Adrenal gland (tissue), 9 donors: ENCODE measurements at regions not wholly inside any gene's neighbourhood (a gene's known extent, or its start where the extent isn't known, plus 50 kb on each side); places are given as distances from the start of the nearest gene placed in this dataset.

ENCODE experiments used
- DNase-seq, 7 donors: peaks; one replicate each; pipeline ENCODE4 v3.0.0-alpha.2; 2019 to 2020
- H3K27ac ChIP-seq, 5 donors: fragments of 200-600 bp; sonication (generic) in 4 of 5; 1 replicate in 3 of 5; 2 replicates in 2 of 5; pipeline versions ENCODE4 v1.5.1 to v1.8.0; 2016 to 2020; ENCODE audit warnings: mild to moderate bottlenecking in 1 of 5
- H3K27me3 ChIP-seq: fragments of 200-600 bp; 2 replicates; pipeline ENCODE4 v1.8.0; 2021
- H3K36me3 ChIP-seq, 2 donors: fragments of 200-600 bp; replicated peaks in 1 of 2; 1 replicate in 1 of 2; 2 replicates in 1 of 2; pipeline versions ENCODE4 v1.5.1 to v1.8.0; 2018 to 2022
- H3K4me1 ChIP-seq, 2 donors: fragments of 200-600 bp; replicated peaks in 1 of 2; 1 replicate in 1 of 2; 2 replicates in 1 of 2; pipeline versions ENCODE4 v1.5.1 to v1.8.0; 2018 to 2021
- H3K4me3 ChIP-seq, 4 donors: fragments of 200-600 bp; sonication (generic) in 3 of 4; one replicate each; pipeline ENCODE4 v1.5.1; 2016 to 2018
- H3K9me3 ChIP-seq, 3 donors: fragments of 200-600 bp; sonication (generic) in 1 of 3; replicated peaks in 1 of 3; 1 replicate in 2 of 3; 2 replicates in 1 of 3; pipeline versions ENCODE4 v1.5.1 to v1.8.0; 2016 to 2021
- POLR2A ChIP-seq, 2 donors: fragments of 450-650 bp; IDR thresholded peaks; one replicate each; pipeline ENCODE4 v1.6.1; 2017; ENCODE audit warnings: antibody characterized with exemption in 2 of 2, mild to moderate bottlenecking in 2 of 2, moderate library complexity in 1 of 2
- WGBS, 4 donors: extraction: QIAGEN DNeasy Blood & Tissue Kit in 2 of 4; methylation state at CpG; one replicate each; pipeline versions ENCODE4 v1.1.5 to v1.1.7; 2013 to 2017; 5-methylcytosine and 5-hydroxymethylcytosine counted together
- intact Hi-C, 2 donors: fragments of 100-400 bp; cut with DNase I; formaldehyde crosslinking; loops; one replicate each; pipeline versions ENCODE4 v1.14.1 to v1.15.0; 2022 to 2023
- TF ChIP-seq, protein P1 (sequence below), 6 experiments: fragments of 450-650 bp in 4 of 6; fragments of 200-600 bp in 2 of 6; sonication (generic) in 1 of 6; IDR thresholded peaks; 1 replicate in 5 of 6; 2 replicates in 1 of 6; pipeline versions ENCODE4 v1.5.1 to v1.8.0; 2016 to 2021; ENCODE audit warnings: antibody characterized with exemption in 6 of 6, mild to moderate bottlenecking in 2 of 6, moderate library complexity in 1 of 6
- donor health status: healthy with polysubstance abuse.
- donor health status: Bipolar disorder and iron deficiency.
- donor health status: DM: yes; HTN: yes; CAD: no.
- donor health status: DM: no; HTN: no; CAD: no.
- donor health status: DM: no; HTN: no; CAD: no.

DNA sequence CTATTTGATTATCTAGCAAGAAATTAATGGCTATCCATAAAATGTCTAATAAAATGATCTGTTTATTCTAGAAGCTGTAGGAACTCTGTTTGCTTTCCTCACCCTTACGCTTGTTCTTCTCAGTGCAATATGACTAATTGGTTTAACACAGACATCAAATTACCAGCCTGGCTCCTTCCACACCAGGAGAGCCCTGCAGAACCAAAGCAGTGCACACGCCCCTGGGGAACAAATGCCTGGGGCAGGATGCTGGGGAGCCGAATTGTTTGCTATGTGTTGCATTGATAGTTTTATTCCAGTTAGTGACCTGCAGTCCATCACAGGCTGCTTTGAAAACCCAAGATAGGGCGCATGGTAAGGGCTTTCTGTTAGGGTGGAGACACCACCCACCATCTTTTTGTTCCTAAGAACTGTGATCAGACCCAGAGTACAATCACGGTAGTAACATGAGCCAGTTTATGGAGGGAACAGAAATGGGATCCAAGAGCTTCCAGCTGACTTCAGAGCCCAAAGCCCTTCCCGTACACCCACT, 126.4 kb upstream of the CD93 start:
- WGBS, 4 donors, result 53 to 66% (median 57%) methylated on average over 6 of the region's 6 CpGs
- intact Hi-C loops, result no loop called here
- Histone ChIP-seq H3K36me3 (no peaks in the 10 kb centered on the region), H3K9me3 (no peaks in the 10 kb centered on the region), H3K27me3 (no peaks in the 10 kb centered on the region), H3K4me3 (no peak overlapping the region), H3K27ac (no peak overlapping the region), H3K4me1 (no peaks in the 10 kb centered on the region)
- peak in 1 of 7 donors; percentile 43 for DNase-seq
- TF ChIP-seq, protein P1, sequence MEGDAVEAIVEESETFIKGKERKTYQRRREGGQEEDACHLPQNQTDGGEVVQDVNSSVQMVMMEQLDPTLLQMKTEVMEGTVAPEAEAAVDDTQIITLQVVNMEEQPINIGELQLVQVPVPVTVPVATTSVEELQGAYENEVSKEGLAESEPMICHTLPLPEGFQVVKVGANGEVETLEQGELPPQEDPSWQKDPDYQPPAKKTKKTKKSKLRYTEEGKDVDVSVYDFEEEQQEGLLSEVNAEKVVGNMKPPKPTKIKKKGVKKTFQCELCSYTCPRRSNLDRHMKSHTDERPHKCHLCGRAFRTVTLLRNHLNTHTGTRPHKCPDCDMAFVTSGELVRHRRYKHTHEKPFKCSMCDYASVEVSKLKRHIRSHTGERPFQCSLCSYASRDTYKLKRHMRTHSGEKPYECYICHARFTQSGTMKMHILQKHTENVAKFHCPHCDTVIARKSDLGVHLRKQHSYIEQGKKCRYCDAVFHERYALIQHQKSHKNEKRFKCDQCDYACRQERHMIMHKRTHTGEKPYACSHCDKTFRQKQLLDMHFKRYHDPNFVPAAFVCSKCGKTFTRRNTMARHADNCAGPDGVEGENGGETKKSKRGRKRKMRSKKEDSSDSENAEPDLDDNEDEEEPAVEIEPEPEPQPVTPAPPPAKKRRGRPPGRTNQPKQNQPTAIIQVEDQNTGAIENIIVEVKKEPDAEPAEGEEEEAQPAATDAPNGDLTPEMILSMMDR (IDR thresholded peaks at IDR 0.05), result no peak
- no peak for TF ChIP-seq POLR2A (IDR thresholded peaks at IDR 0.05)

DNA sequence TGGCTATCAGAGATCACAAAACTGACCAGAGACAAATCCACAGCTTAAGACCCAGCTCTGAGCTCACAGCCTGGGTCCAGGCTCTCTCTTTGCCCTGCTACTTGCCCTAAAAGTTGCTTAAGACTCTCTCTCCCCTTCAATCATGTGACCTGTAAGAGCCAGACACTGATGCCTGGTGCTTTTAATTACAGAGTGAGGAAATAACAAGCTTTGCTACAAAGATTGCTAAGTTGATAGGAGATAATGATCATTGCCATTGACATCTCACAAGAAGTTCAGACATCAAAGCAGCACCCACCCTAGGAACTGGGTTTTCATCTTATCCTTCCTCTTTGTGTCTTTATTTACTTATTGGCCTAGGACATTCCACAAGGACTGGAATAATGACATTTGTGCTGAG, 125.9 kb upstream of the CD93 start:
- no peak overlapping the region for H3K27ac ChIP-seq
- H3K4me1 ChIP-seq, result no peaks in the 10 kb centered on the region
- H3K4me3 ChIP-seq, result no peak overlapping the region
- no peaks in the 10 kb centered on the region for H3K9me3 ChIP-seq
- no peak for DNase-seq
- H3K36me3 ChIP-seq, result no peaks in the 10 kb centered on the region
- intact Hi-C loops, result no loop called here
- H3K27me3 ChIP-seq, result no peaks in the 10 kb centered on the region
- no peak for TF ChIP-seq POLR2A (IDR thresholded peaks at IDR 0.05)
- TF ChIP-seq, protein P1 (IDR thresholded peaks at IDR 0.05), result no peak

DNA sequence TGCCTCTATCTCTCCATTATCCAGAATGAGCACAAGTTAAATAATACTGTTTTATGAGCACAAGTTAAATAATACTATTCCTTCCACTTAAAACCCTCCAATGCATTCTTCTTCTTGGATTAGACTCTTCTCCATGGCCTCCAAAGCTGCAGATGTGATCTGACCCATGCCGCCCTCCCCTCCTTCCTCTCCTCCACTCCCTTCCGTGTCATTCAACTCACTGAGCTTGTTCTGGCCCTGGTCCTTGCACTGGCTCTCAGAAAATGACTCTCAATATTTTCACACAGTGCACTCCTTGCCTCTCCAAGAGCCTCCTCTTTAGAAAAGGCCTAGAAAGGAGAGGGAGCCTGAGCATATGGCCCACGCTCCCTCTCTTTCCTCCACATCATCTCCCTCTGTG, 125.0 kb upstream of the CD93 start:
- H3K4me3 ChIP-seq, result no peak overlapping the region
- no peaks in the 10 kb centered on the region for H3K9me3 ChIP-seq
- TF ChIP-seq, protein P1 (IDR thresholded peaks at IDR 0.05), result no peak
- no peak for TF ChIP-seq POLR2A (IDR thresholded peaks at IDR 0.05)
- no peaks in the 10 kb centered on the region for H3K27me3 ChIP-seq
- H3K36me3 ChIP-seq, result no peaks in the 10 kb centered on the region
- H3K4me1 ChIP-seq, result no peaks in the 10 kb centered on the region
- intact Hi-C loops, result no loop called here
- H3K27ac ChIP-seq, result no peak overlapping the region
- DNase-seq, result no peak
- 84 to 89% (median 87%) methylated on average over 3 of the region's 3 CpGs for WGBS, 4 donors

DNA sequence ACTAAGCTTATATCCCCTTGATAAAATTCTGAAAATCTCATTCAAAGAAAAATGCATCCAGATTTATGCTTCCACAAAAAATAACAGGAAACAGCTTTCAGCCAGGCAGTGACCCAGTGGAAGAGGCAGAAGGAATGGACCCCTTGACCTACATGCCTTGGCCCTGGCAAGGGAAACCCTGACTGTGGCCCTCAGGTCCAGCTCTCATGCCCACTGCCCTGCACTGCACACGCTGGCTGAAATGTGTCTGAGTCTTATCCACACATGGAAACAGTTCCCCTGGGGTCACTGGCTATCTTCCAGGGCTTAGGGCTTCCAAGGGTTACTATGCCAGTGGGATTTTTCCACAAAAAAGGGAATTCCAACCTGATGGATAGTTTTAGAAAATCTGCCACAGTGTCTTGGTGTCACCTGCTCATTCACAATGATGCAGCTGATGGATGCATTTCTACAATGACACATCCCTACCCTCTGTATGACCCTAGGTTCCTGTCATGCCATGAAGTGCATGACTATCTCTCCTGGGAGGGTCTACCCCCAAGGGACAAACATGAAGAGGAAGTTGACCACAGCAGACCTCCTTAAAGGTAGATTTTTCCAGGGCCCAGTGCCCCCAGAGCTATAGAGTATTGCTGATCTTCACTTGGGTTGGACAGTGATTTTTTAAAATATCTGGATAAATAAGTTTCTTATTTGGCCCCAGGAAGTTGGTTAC, 121.9 kb upstream of the CD93 start:
- no peaks in the 10 kb centered on the region for H3K27me3 ChIP-seq
- TF ChIP-seq, protein P1 (IDR thresholded peaks at IDR 0.05), result no peak
- TF ChIP-seq POLR2A (IDR thresholded peaks at IDR 0.05), result no peak
- H3K4me1 ChIP-seq, result peaks cover 0 to 9% of the 10 kb centered on the region in 2 donors
- intact Hi-C loops, result no loop called here
- no peak overlapping the region for H3K27ac ChIP-seq
- H3K36me3 ChIP-seq, result no peaks in the 10 kb centered on the region
- 67 to 85% (median 79%) methylated on average over 1 of the region's 1 CpG; no CpG with 5 or more reads in 1 of the 4 donors for WGBS, 4 donors
- H3K9me3 ChIP-seq, result no peaks in the 10 kb centered on the region
- no peak overlapping the region for H3K4me3 ChIP-seq
- DNase-seq, result peak in 1 of 7 donors; percentile 42
